ENCODE measurements at regions not wholly inside any gene's neighbourhood (a gene's known extent, or its start where the extent isn't known, plus 50 kb on each side); places are given as distances from the start of the nearest gene placed in this dataset.

- Mint-ChIP-seq H3K4me1 (ENCODE audit: unreplicated experiment) (no peaks in the 10 kb centered on the region), H3K9me3 (ENCODE audit: unreplicated experiment) (no peaks in the 10 kb centered on the region), H3K27me3 (ENCODE audit: unreplicated experiment) (no peaks in the 10 kb centered on the region), H3K4me3 (ENCODE audit: unreplicated experiment) (no peak overlapping the region), H3K36me3 (ENCODE audit: low read depth, unreplicated experiment) (no peaks in the 10 kb centered on the region), H3K27ac (ENCODE audit: unreplicated experiment) (no peak overlapping the region)
- TF ChIP-seq, protein P1, sequence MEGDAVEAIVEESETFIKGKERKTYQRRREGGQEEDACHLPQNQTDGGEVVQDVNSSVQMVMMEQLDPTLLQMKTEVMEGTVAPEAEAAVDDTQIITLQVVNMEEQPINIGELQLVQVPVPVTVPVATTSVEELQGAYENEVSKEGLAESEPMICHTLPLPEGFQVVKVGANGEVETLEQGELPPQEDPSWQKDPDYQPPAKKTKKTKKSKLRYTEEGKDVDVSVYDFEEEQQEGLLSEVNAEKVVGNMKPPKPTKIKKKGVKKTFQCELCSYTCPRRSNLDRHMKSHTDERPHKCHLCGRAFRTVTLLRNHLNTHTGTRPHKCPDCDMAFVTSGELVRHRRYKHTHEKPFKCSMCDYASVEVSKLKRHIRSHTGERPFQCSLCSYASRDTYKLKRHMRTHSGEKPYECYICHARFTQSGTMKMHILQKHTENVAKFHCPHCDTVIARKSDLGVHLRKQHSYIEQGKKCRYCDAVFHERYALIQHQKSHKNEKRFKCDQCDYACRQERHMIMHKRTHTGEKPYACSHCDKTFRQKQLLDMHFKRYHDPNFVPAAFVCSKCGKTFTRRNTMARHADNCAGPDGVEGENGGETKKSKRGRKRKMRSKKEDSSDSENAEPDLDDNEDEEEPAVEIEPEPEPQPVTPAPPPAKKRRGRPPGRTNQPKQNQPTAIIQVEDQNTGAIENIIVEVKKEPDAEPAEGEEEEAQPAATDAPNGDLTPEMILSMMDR (IDR thresholded peaks at IDR 0.05; ENCODE audit: unreplicated experiment), result no peak
- no peak for DNase-seq (ENCODE audit: low spot score)
Measured at GRCh38 chr6:74914888-74915287, 291.0 kb downstream of the COL12A1 start.

GRCh38 chr6:74912234-74912633, 293.6 kb downstream of the COL12A1 start:
- DNase-seq (ENCODE audit: low spot score), result no peak
- H3K9me3 Mint-ChIP-seq (ENCODE audit: unreplicated experiment), result no peaks in the 10 kb centered on the region
- H3K4me1 Mint-ChIP-seq (ENCODE audit: unreplicated experiment), result no peaks in the 10 kb centered on the region
- no peaks in the 10 kb centered on the region for H3K27me3 Mint-ChIP-seq (ENCODE audit: unreplicated experiment)
- no peaks in the 10 kb centered on the region for H3K36me3 Mint-ChIP-seq (ENCODE audit: low read depth, unreplicated experiment)
- no peak overlapping the region for H3K4me3 Mint-ChIP-seq (ENCODE audit: unreplicated experiment)
- TF ChIP-seq, protein P1 (IDR thresholded peaks at IDR 0.05; ENCODE audit: unreplicated experiment), result no peak
- H3K27ac Mint-ChIP-seq (ENCODE audit: unreplicated experiment), result no peak overlapping the region

DNA sequence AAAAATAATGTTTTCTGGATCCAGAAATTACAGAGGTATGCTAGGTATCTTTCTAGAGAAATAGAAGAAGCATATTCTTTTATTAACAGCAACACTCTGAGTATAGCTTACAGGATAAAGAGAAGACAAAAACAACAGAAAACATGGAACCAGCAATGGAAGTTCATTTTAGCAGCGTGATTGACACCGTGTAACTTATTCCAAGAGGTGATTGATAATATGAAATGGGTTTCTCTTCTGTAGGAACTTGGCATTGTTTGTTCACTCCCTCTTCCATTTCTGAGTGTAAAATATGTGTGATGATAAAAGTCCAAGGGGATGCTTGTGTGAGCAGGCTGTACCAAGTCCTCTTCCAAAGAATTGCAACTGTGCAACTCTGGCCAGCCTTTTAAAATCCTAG, 303.0 kb downstream of the COL12A1 start:
- TF ChIP-seq, protein P1 (IDR thresholded peaks at IDR 0.05; ENCODE audit: unreplicated experiment), result no peak
- Mint-ChIP-seq H3K27me3 (ENCODE audit: unreplicated experiment) (peaks cover 2% of the 10 kb centered on the region), H3K4me1 (ENCODE audit: unreplicated experiment) (peaks cover 5% of the 10 kb centered on the region), H3K9me3 (ENCODE audit: unreplicated experiment) (peaks cover 6% of the 10 kb centered on the region), H3K36me3 (ENCODE audit: low read depth, unreplicated experiment) (no peaks in the 10 kb centered on the region), H3K4me3 (ENCODE audit: unreplicated experiment) (no peak overlapping the region), H3K27ac (ENCODE audit: unreplicated experiment) (no peak overlapping the region)
- DNase-seq (ENCODE audit: low spot score), result no peak

GRCh38 chr6:74902089-74902488, 303.8 kb downstream of the COL12A1 start:
- no peaks in the 10 kb centered on the region for H3K36me3 Mint-ChIP-seq (ENCODE audit: low read depth, unreplicated experiment)
- DNase-seq (ENCODE audit: low spot score), result no peak
- TF ChIP-seq, protein P1 (IDR thresholded peaks at IDR 0.05; ENCODE audit: unreplicated experiment), result no peak
- H3K4me3 Mint-ChIP-seq (ENCODE audit: unreplicated experiment), result no peak overlapping the region
- H3K9me3 Mint-ChIP-seq (ENCODE audit: unreplicated experiment), result peaks cover 6% of the 10 kb centered on the region
- H3K27me3 Mint-ChIP-seq (ENCODE audit: unreplicated experiment), result peaks cover 2% of the 10 kb centered on the region
- peaks cover 5% of the 10 kb centered on the region for H3K4me1 Mint-ChIP-seq (ENCODE audit: unreplicated experiment)
- no peak overlapping the region for H3K27ac Mint-ChIP-seq (ENCODE audit: unreplicated experiment)

DNA sequence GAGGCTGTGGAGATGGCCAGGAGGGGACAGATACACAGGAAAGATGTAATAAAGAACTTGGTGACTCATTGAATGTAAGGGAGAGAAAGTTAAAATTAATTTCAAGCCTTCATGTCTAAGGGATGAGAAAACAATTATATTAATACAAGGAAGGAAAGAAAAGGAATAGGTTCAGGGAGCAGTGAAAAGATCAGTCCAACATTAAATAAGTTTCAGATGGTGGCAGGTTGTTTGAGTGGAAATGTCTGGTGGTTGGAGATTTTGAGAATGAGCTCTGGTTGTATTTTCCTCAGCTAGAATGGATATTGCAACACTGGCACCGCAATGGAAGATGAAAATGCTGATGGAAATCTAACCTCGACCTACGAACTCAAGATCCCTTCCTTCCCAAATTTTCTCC, 304.3 kb downstream of the COL12A1 start:
- Mint-ChIP-seq H3K36me3 (ENCODE audit: low read depth, unreplicated experiment) (no peaks in the 10 kb centered on the region), H3K27ac (ENCODE audit: unreplicated experiment) (no peak overlapping the region), H3K4me1 (ENCODE audit: unreplicated experiment) (peaks cover 5% of the 10 kb centered on the region), H3K4me3 (ENCODE audit: unreplicated experiment) (no peak overlapping the region), H3K27me3 (ENCODE audit: unreplicated experiment) (peaks cover 2% of the 10 kb centered on the region), H3K9me3 (ENCODE audit: unreplicated experiment) (peaks cover 3% of the 10 kb centered on the region)
- TF ChIP-seq, protein P1 (IDR thresholded peaks at IDR 0.05; ENCODE audit: unreplicated experiment), result no peak
- DNase-seq (ENCODE audit: low spot score), result no peak

Measured in endothelial cell (in vitro differentiated cells).